Stimulated activated CD8-positive, alpha-beta memory T cell treated with anti-CD3 and anti-CD28 coated beads, Interleukin-2, amount 100 ng/mL, for 1 hour (primary cell): ENCODE measurements at regions not wholly inside any gene's neighbourhood (a gene's known extent, or its start where the extent isn't known, plus 50 kb on each side); places are given as distances from the start of the nearest gene placed in this dataset.

ENCODE experiments used
- DNase-seq, 2 donors: peaks; one replicate each; pipeline ENCODE4 v3.0.0-alpha.2; 2020; ENCODE audit warnings: low read depth in 2 of 2

- DNase-seq: no peak
Observed at GRCh38 chr11:80458376-80458775, 1017.5 kb upstream of the TENM4 start.

DNA sequence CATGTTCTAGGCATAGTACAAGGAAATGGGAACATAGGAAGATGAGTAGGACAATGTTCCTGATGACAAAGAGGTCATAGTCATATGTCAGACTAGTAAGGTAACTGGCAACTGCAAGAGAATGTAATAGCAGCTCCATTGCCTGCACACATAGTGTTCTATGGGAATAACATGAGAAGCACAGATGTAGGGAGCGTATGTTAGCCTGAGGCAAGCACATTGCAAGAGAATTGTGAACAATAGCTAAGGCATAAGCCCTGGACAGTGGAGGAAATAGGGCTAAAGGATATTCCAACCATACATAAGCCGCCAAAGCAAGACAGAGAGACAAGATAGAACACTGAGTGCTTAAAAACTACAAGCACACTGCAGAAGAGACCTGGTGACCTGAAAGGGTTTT, 1017.0 kb upstream of the TENM4 start:
- no peak for DNase-seq

DNA sequence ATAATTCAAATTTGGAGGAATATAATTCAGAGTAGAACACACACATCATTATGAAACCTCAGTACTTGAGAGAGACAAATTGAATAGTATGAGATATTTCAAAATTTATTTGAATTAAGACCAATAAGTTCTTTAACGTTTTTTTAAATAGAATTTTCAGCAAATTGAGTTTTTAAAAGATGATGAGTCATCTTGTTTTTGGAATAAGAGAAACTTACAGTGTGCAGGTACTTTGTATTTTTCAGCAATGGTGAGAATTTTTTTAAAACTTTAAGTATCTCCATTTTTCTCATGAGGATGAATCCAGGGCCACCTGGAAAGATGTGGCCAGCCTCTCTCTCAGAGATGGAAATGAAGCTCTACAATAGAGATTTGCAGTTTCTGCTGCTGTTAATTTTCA, 1015.0 kb upstream of the TENM4 start:
- no peak for DNase-seq

GRCh38 chr11:80451105-80451504, 1010.3 kb upstream of the TENM4 start:
- no peak for DNase-seq

GRCh38 chr11:80448709-80449108, 1007.9 kb upstream of the TENM4 start:
- no peak for DNase-seq

DNA sequence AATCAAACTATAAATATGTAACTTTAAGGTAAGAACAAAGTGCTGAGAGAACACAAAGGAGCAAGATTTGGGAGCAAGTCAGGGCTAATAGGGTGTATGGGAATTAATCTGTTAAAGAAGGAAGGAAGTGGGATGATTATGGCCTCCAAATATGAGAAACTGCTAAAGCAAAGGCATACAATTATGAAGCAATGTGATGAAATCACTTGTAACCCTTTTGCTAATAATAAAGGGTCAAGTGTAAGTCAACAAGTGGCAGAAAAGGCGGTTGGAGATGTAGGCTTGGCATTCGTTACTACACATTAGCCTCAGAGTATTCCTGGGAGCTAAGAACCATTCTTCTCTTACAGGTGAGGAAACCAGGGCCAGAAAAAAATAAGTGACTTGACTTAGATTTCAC, 1002.3 kb upstream of the TENM4 start:
- DNase-seq: no peak

- no peak for DNase-seq
Observed at GRCh38 chr11:80441821-80442220, 1001.0 kb upstream of the TENM4 start.

GRCh38 chr11:80440835-80441234, 1000.0 kb upstream of the TENM4 start:
- DNase-seq: no peak

- DNase-seq: no peak
Observed at GRCh38 chr11:80436547-80436946, 995.7 kb upstream of the TENM4 start.

DNA sequence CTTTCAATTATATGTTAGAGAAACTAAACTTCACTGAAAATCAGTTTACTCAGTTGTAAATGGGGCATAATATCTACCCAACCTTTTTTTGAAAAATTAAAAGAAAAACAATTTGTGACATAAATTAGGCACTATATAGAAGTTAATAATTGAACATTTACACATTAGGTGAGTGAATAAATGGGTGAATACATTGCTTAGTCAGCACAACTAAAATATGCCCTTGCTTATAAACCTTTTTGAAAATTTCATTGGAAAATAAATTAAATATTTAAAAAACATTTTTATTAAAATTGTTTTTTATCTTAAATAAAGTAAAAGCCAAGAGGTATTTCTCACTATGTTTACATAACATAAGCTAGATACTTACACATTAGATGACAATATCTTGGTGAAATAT, 994.5 kb upstream of the TENM4 start:
- DNase-seq: no peak

- DNase-seq: no peak
Observed at GRCh38 chr11:80432057-80432456, 991.2 kb upstream of the TENM4 start.

DNA sequence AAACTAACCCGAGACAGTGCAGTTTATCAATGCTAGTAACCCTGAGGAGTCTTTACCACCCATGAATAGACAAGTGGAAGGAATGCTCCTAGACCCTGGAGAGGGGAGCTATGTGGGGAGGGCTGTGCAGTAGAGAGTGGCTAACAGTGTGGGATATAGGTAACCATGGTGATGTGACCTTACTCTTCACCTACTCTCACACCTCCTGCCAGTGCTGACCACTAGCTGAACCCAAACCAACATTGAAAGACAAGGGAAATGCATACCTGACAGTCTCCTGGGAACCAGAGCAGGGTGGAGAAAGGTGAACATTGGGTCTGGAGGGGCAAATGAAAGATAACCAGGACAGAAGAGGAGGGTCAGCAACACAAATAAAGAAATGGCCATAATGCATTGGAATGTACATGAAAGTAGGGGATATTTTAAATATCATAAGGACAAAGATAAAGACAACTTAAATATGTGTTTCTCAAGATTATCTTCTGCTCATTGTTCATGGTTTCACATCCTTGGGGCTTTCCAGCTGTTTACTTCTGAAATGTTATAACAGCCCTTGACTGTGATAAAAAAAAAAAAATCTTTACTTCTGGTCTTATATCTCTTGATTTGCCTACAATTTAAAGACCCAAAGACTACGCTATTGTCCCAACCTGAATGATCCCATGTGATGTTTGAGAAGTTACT, 983.3 kb upstream of the TENM4 start:
- DNase-seq: no peak

GRCh38 chr11:80420374-80420773, 979.5 kb upstream of the TENM4 start:
- DNase-seq: no peak

- DNase-seq: no peak
Observed at GRCh38 chr11:80417681-80418080, 976.9 kb upstream of the TENM4 start.

- no peak for DNase-seq
Observed at GRCh38 chr11:80415580-80415979, 974.8 kb upstream of the TENM4 start.

DNA sequence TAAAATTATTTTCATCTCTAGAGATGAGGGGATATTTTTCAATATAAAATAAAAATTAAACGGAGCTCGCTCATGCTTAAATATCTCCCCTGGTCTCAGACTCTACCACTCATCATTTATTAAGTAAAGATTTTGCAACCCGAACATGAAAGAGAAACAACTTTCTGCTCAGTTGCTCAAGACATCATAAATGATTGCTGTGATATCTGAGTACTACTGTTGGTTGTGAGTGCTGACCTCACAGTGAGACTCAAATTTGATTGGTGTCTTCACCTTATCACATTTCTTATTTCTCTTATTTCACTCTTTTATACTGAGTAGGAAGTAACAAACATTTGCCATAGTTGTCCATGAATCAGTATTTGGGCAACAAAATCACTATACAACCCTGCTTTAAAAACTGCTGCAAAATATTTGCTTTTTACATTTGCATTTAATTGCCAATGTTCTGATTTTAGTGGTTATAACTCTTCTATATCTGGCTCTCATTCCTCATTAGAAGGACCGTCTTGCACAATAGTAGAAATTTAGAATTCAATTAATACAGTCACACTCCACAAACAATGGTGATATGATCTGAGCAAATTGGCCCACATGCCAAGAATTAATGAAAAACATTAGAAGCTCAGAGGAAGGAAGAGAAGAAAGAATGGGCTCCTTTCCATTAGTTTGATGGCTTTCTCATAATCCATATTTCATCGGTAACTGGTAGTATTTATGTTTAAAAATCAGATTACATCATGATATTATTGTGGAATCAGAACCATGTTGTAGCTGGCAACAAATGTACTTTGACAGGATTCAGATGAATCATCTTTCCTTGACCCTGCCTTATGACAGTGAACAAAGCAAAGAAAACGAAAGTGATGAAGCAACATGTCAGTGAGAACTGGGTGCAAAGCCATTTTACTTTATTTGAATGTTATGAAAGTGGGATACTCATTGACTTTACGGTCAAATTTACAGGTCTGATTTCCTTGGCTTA, 973.6 kb upstream of the TENM4 start:
- DNase-seq: no peak

DNA sequence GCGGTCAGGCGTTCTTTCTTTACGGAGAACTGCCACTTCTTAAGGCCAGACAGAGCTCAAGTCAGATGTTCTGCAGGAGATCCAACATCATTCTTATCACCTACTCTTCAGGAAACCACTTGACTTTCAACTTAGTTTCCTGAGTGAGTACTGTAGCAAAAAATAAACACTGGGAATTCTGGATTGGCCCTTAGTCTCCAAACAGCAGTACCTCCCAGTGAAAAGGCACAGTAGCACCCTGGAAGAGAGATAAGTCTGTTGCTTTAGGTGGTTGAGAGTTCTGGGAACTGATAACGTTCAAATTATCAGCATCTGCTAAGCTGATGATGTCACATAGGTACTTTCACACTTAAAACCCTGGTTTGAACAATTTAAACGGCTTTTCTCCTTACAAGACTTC, 971.8 kb upstream of the TENM4 start:
- no peak for DNase-seq

- no peak for DNase-seq
Observed at GRCh38 chr11:80393210-80393609, 952.4 kb upstream of the TENM4 start.

DNA sequence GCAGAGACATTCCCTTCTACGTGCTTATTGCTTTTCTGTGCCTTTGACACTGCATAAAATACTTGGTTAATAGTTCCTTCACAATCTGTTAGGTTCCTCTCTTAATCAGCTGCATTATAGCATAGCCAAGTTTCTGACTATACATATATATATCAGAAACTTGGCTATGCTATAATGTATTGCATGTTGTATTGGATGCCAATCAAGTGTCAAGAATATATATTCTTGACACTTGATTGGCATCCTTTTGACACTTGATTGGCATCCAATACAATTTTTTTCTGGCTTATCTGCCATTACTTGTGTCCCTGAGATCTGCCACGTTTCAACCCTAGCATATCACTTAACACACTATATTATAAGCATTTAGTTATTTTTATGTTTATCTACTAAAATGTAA, 949.7 kb upstream of the TENM4 start:
- DNase-seq: no peak

- DNase-seq: no peak
Observed at GRCh38 chr11:80388536-80388935, 947.7 kb upstream of the TENM4 start.

DNA sequence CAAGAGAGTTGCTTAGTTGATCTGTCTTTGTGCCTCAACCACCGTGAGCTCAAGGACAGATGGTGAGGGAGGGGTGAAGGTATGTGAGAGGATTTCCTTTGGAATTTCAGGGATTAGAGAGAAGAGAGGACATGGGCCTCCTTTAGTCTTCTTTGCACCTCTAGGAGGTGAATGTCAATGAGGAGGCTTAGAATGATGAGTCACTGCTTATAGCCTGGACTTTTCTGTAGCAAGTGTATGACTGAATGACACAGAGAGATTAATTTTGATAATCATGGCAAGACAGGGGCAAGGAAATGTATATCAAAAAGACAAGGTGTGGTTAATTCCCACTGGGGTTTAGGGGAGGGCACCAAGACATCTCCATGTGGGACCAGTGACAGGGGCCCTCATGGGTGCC, 947.3 kb upstream of the TENM4 start:
- DNase-seq: no peak

GRCh38 chr11:80383655-80384054, 942.8 kb upstream of the TENM4 start:
- DNase-seq: no peak

DNA sequence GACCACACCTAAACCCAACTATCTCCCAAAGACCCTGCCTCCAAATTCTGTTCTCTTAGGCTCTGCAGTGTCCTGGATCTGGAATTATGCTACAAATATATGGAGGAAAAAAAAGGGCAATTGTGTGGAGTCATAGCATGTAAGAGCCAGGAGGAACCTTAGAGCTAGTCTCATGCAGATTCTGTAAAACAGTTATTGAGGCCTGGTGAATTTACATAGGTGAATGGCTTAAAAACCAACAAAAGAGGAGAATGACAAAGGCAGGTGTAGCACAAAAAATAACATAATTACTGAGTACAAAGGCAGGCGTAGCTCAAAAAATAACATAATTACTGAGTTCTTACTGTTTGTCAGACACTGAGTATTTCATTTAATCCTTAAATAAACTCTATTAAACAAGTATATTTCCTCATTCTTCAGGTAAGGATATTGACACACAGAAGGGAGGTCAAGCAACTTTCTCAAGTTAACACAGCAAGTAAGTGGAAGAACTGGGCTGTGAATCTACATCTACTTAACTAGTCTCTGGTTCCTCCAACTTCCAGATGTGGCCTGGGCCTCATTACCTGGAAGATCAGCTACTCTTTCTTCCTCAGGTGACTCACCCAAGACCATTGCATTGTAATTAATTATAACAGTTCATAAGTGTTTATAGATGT, 938.9 kb upstream of the TENM4 start:
- no peak for DNase-seq
